ENCODE measurements at regions not wholly inside any gene's neighbourhood (a gene's known extent, or its start where the extent isn't known, plus 50 kb on each side); places are given as distances from the start of the nearest gene placed in this dataset.

- no peak for DNase-seq (ENCODE audit: low read depth, low spot score)
- no peak overlapping the region for H3K4me3 ChIP-seq (ENCODE audit: low read length)
These were observed 100.0 kb downstream of the ARF6 start for GRCh38 chr14:49992901-49993339.

- no peak overlapping the region for H3K4me3 ChIP-seq (ENCODE audit: low read length)
- no peak for DNase-seq (ENCODE audit: low read depth, low spot score)
These were observed 100.7 kb downstream of the ARF6 start for GRCh38 chr14:49993565-49993964.

GRCh38 chr14:49994951-49995561 is 102.2 kb downstream of the ARF6 start:
- DNase-seq (ENCODE audit: low read depth, low spot score): no peak
- no peak overlapping the region for H3K4me3 ChIP-seq (ENCODE audit: low read length)

GRCh38 chr14:49997991-49998390 is 105.1 kb downstream of the ARF6 start:
- H3K4me3 ChIP-seq (ENCODE audit: low read length): no peak overlapping the region
- no peak for DNase-seq (ENCODE audit: low read depth, low spot score)

GRCh38 chr14:49999146-49999761 is 106.4 kb downstream of the ARF6 start:
- no peak overlapping the region for H3K4me3 ChIP-seq (ENCODE audit: low read length)
- DNase-seq (ENCODE audit: low read depth, low spot score): peak; percentile 59

GRCh38 chr14:49999826-50000379 is 107.0 kb downstream of the ARF6 start:
- DNase-seq (ENCODE audit: low read depth, low spot score): peak; percentile 14
- no peak overlapping the region for H3K4me3 ChIP-seq (ENCODE audit: low read length)

GRCh38 chr14:50000380-50001150 is 107.7 kb downstream of the ARF6 start:
- H3K4me3 ChIP-seq (ENCODE audit: low read length): peak overlapping the region; percentile 29
- peak; percentile 84 for DNase-seq (ENCODE audit: low read depth, low spot score)

- peak overlapping the region; percentile 31 for H3K4me3 ChIP-seq (ENCODE audit: low read length)
- DNase-seq (ENCODE audit: low read depth, low spot score): peak; percentile 30
These were observed 108.5 kb downstream of the ARF6 start for GRCh38 chr14:50001151-50001998.

- DNase-seq (ENCODE audit: low read depth, low spot score): peak; percentile 65
- H3K4me3 ChIP-seq (ENCODE audit: low read length): peak overlapping the region; percentile 60
These were observed 109.4 kb downstream of the ARF6 start for GRCh38 chr14:50001999-50002925.

GRCh38 chr14:50002926-50003212 is 110.0 kb downstream of the ARF6 start:
- no peak for DNase-seq (ENCODE audit: low read depth, low spot score)
- peak overlapping the region; percentile 60 for H3K4me3 ChIP-seq (ENCODE audit: low read length)

GRCh38 chr14:50003213-50004021 is 110.5 kb downstream of the ARF6 start:
- peak overlapping the region; percentile 60 for H3K4me3 ChIP-seq (ENCODE audit: low read length)
- peak; percentile 22 for DNase-seq (ENCODE audit: low read depth, low spot score)

GRCh38 chr14:50006141-50006540 is 110.2 kb downstream of the VCPKMT start:
- H3K4me3 ChIP-seq (ENCODE audit: low read length): no peak overlapping the region
- DNase-seq (ENCODE audit: low read depth, low spot score): no peak

GRCh38 chr14:50007123-50007903 is 109.1 kb downstream of the VCPKMT start:
- DNase-seq (ENCODE audit: low read depth, low spot score): no peak
- no peak overlapping the region for H3K4me3 ChIP-seq (ENCODE audit: low read length)

- H3K4me3 ChIP-seq (ENCODE audit: low read length): no peak overlapping the region
- no peak for DNase-seq (ENCODE audit: low read depth, low spot score)
These were observed 107.8 kb downstream of the VCPKMT start for GRCh38 chr14:50008562-50008961.

- no peak overlapping the region for H3K4me3 ChIP-seq (ENCODE audit: low read length)
- DNase-seq (ENCODE audit: low read depth, low spot score): no peak
These were observed 107.4 kb downstream of the VCPKMT start for GRCh38 chr14:50008974-50009373.

GRCh38 chr14:50010752-50011151 is 105.6 kb downstream of the VCPKMT start:
- no peak overlapping the region for H3K4me3 ChIP-seq (ENCODE audit: low read length)
- DNase-seq (ENCODE audit: low read depth, low spot score): no peak

- H3K4me3 ChIP-seq (ENCODE audit: low read length): no peak overlapping the region
- no peak for DNase-seq (ENCODE audit: low read depth, low spot score)
These were observed 105.1 kb downstream of the VCPKMT start for GRCh38 chr14:50011242-50011641.
